Panc1 (cell line): ENCODE measurements at regions not wholly inside any gene's neighbourhood (a gene's known extent, or its start where the extent isn't known, plus 50 kb on each side); places are given as distances from the start of the nearest gene placed in this dataset.

Source experiments
- CTCF ChIP-seq: fragments of 450-650 bp; IDR thresholded peaks from 2 replicates; pipeline ENCODE4 v1.5.1; 2017; ENCODE audit warnings: mild to moderate bottlenecking
- POLR2AphosphoS5 ChIP-seq: IDR thresholded peaks from 2 replicates; pipeline ENCODE4 v1.6.1; 2012; ENCODE audit warnings: mild to moderate bottlenecking, low read depth, low read length, moderate library complexity
- SIN3A ChIP-seq: IDR thresholded peaks from 2 replicates; pipeline ENCODE4 v1.6.1; 2012; ENCODE audit warnings: low read depth, mild to moderate bottlenecking, low read length, moderate library complexity, borderline replicate concordance; ENCODE audit not compliant: insufficient read depth
- TCF7L2 ChIP-seq: IDR thresholded peaks from 2 replicates; pipeline ENCODE4 v1.6.1; 2011; ENCODE audit warnings: mild to moderate bottlenecking, low read depth, low read length, inconsistent platforms
- TF ChIP-seq, protein P1 (sequence below), 2 experiments: IDR thresholded peaks; 2 replicates each; pipeline ENCODE4 v1.6.1; 2011 to 2012; ENCODE audit warnings: low read depth in 2 of 2, control low read depth in 1 of 2, low read length in 1 of 2, mild to moderate bottlenecking in 1 of 2, moderate library complexity in 1 of 2; ENCODE audit not compliant: insufficient read depth in 1 of 2

GRCh38 chr2:16318474-16319195 is 347.0 kb downstream of the CYRIA start:
- TF ChIP-seq TCF7L2 (no peak), CTCF (no peak), POLR2AphosphoS5 (no peak), SIN3A (no peak)
- TF ChIP-seq, protein P1, sequence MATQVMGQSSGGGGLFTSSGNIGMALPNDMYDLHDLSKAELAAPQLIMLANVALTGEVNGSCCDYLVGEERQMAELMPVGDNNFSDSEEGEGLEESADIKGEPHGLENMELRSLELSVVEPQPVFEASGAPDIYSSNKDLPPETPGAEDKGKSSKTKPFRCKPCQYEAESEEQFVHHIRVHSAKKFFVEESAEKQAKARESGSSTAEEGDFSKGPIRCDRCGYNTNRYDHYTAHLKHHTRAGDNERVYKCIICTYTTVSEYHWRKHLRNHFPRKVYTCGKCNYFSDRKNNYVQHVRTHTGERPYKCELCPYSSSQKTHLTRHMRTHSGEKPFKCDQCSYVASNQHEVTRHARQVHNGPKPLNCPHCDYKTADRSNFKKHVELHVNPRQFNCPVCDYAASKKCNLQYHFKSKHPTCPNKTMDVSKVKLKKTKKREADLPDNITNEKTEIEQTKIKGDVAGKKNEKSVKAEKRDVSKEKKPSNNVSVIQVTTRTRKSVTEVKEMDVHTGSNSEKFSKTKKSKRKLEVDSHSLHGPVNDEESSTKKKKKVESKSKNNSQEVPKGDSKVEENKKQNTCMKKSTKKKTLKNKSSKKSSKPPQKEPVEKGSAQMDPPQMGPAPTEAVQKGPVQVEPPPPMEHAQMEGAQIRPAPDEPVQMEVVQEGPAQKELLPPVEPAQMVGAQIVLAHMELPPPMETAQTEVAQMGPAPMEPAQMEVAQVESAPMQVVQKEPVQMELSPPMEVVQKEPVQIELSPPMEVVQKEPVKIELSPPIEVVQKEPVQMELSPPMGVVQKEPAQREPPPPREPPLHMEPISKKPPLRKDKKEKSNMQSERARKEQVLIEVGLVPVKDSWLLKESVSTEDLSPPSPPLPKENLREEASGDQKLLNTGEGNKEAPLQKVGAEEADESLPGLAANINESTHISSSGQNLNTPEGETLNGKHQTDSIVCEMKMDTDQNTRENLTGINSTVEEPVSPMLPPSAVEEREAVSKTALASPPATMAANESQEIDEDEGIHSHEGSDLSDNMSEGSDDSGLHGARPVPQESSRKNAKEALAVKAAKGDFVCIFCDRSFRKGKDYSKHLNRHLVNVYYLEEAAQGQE (IDR thresholded peaks at IDR 0.05; ENCODE audit: insufficient read depth in 1 of 2, low read depth in 2 of 2, low read length in 1 of 2), result no peak
